Fibroblast of lung (primary cell): ENCODE measurements at regions not wholly inside any gene's neighbourhood (a gene's known extent, or its start where the extent isn't known, plus 50 kb on each side); places are given as distances from the start of the nearest gene placed in this dataset.

ENCODE experiments used
- DNase-seq, 2 donors: peaks; one replicate each; pipeline versions ENCODE4 v3.0.0 to v3.0.0-alpha.2; 2010; ENCODE audit warnings: low read depth in 2 of 2
- H2AFZ ChIP-seq: 2 replicates; pipeline ENCODE4 v1.5.1; 2012; ENCODE audit warnings: low read length, control low read depth, inconsistent platforms
- H3K27ac ChIP-seq: 2 replicates; pipeline ENCODE4 v1.5.1; 2011; ENCODE audit warnings: low read length, control low read depth; ENCODE audit not compliant: insufficient read depth
- H3K27me3 ChIP-seq: 2 replicates; pipeline ENCODE4 v1.5.1; 2011; ENCODE audit warnings: mild to moderate bottlenecking, low read length; ENCODE audit not compliant: control insufficient read depth, insufficient read depth
- H3K36me3 ChIP-seq: 2 replicates; pipeline ENCODE4 v1.5.1; 2011; ENCODE audit warnings: low read length; ENCODE audit not compliant: control insufficient read depth, insufficient read depth
- H3K4me1 ChIP-seq: 2 replicates; pipeline ENCODE4 v1.5.1; 2011; ENCODE audit warnings: low read length; ENCODE audit not compliant: control insufficient read depth, insufficient read depth; ENCODE audit errors: extremely low read depth
- H3K4me2 ChIP-seq: 2 replicates; pipeline ENCODE4 v1.5.1; 2011; ENCODE audit warnings: low read length, control low read depth; ENCODE audit not compliant: insufficient read depth; ENCODE audit errors: extremely low read depth
- H3K4me3 ChIP-seq, 4 experiments: fragments of 200-600 bp in 1 of 4; sonication (generic) in 1 of 4; replicated peaks in 1 of 4; 2 replicates each; pipeline ENCODE4 v1.5.1; 2011 to 2016; ENCODE audit warnings: low read length in 4 of 4, low read depth in 3 of 4, mild to moderate bottlenecking in 3 of 4, control low read depth in 2 of 4, inconsistent platforms in 1 of 4, mixed read lengths in 1 of 4; ENCODE audit not compliant: insufficient read depth in 1 of 4; ENCODE audit errors: control extremely low read depth in 1 of 4
- H3K79me2 ChIP-seq: 2 replicates; pipeline ENCODE4 v1.5.1; 2012; ENCODE audit warnings: mild to moderate bottlenecking, low read length, inconsistent platforms; ENCODE audit not compliant: control insufficient read depth, insufficient read depth
- H3K9ac ChIP-seq: 2 replicates; pipeline ENCODE4 v1.5.1; 2011; ENCODE audit warnings: mild to moderate bottlenecking, low read length, control low read depth; ENCODE audit not compliant: insufficient read depth
- H3K9me3 ChIP-seq: 2 replicates; pipeline ENCODE4 v1.5.1; 2012; ENCODE audit warnings: low read depth, low read length; ENCODE audit not compliant: control insufficient read depth, insufficient read depth
- H4K20me1 ChIP-seq: 2 replicates; pipeline ENCODE4 v1.5.1; 2011; ENCODE audit warnings: low read length; ENCODE audit not compliant: control insufficient read depth, insufficient read depth; ENCODE audit errors: extremely low read depth
- EZH2 ChIP-seq: IDR thresholded peaks from 2 replicates; pipeline ENCODE4 v1.5.1; 2012; ENCODE audit warnings: low read length, control low read depth, mild to moderate bottlenecking; ENCODE audit errors: missing control alignments
- TF ChIP-seq, protein P1 (sequence below), 2 donors: IDR thresholded peaks in 1 of 2; conservative IDR thresholded peaks in 1 of 2; 1 replicate in 1 of 2; 2 replicates in 1 of 2; pipeline ENCODE4 v1.5.1; 2011 to 2012; ENCODE audit warnings: low read length in 2 of 2, control low read depth in 1 of 2, inconsistent platforms in 1 of 2, low read depth in 1 of 2, mild to moderate bottlenecking in 1 of 2

DNA sequence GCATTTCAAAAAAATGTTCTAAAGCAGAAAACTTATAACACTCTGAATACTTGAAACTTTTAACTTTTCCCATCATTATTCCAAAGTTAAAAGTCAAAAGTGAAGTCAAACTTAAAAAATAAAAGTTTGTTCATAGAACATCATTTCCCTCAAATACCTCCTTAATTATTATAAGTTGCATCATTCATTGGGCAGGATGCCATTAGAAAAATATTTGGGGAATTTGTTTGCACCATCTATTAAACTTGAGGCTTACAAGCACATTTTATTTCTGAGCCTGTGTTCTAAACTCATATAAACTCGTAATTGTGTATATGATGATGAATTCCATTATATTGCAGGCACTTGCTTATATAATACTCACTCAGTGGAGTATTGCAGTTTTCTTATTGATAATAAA lies 588.0 kb upstream of the NRXN1 start:
- peak; percentile 7 to 18 for DNase-seq

DNA sequence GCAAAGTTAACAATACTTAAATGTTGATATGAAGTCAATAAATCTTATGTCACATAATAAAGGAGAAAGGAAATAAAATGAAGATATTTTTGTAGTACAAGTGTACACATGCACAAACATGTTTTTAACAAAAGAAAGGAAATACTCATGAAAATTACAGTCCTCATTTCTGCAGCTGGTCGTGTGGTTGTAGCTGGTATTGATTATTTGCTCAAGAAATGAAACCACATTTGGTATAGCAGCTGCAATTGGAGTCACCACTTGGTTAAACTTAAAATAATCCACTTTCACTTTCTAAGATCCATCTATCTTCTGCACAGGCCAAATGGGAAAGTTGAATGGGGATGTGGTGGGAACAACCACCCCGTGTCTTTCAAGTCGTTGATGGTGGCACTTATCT lies 580.5 kb upstream of the NRXN1 start:
- Histone ChIP-seq H2AFZ (no peak overlapping the region), H3K36me3 (no peaks in the 10 kb centered on the region), H4K20me1 (no peaks in the 10 kb centered on the region), H3K79me2 (no peaks in the 10 kb centered on the region), H3K9me3 (no peaks in the 10 kb centered on the region), H3K9ac (no peak overlapping the region), H3K4me2 (no peak overlapping the region), H3K27ac (no peak overlapping the region), H3K4me1 (no peaks in the 10 kb centered on the region), H3K4me3 (no peak overlapping the region), H3K27me3 (no peaks in the 10 kb centered on the region)
- no peak for DNase-seq
- no peak for TF ChIP-seq EZH2
- TF ChIP-seq, protein P1, sequence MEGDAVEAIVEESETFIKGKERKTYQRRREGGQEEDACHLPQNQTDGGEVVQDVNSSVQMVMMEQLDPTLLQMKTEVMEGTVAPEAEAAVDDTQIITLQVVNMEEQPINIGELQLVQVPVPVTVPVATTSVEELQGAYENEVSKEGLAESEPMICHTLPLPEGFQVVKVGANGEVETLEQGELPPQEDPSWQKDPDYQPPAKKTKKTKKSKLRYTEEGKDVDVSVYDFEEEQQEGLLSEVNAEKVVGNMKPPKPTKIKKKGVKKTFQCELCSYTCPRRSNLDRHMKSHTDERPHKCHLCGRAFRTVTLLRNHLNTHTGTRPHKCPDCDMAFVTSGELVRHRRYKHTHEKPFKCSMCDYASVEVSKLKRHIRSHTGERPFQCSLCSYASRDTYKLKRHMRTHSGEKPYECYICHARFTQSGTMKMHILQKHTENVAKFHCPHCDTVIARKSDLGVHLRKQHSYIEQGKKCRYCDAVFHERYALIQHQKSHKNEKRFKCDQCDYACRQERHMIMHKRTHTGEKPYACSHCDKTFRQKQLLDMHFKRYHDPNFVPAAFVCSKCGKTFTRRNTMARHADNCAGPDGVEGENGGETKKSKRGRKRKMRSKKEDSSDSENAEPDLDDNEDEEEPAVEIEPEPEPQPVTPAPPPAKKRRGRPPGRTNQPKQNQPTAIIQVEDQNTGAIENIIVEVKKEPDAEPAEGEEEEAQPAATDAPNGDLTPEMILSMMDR (conservative IDR thresholded peaks at IDR 0.05 in 1 of 2, IDR thresholded peaks at IDR 0.05 in 1 of 2; ENCODE audit: low read depth in 1 of 2, low read length in 2 of 2) = no peak

More for the DNA sequence above, 588.0 kb upstream of the NRXN1 start:
- H3K36me3 ChIP-seq = no peaks in the 10 kb centered on the region
- no peak overlapping the region for H3K9ac ChIP-seq
- no peaks in the 10 kb centered on the region for H4K20me1 ChIP-seq
- no peaks in the 10 kb centered on the region for H3K27me3 ChIP-seq
- no peaks in the 10 kb centered on the region for H3K4me1 ChIP-seq
- H3K27ac ChIP-seq = no peak overlapping the region
- H3K79me2 ChIP-seq = no peaks in the 10 kb centered on the region
- no peak for TF ChIP-seq EZH2
- TF ChIP-seq, protein P1 (conservative IDR thresholded peaks at IDR 0.05 in 1 of 2, IDR thresholded peaks at IDR 0.05 in 1 of 2; ENCODE audit: low read depth in 1 of 2, low read length in 2 of 2) = no peak
- H2AFZ ChIP-seq = no peak overlapping the region
- H3K4me2 ChIP-seq = no peak overlapping the region
- no peak overlapping the region for H3K4me3 ChIP-seq
- H3K9me3 ChIP-seq = no peaks in the 10 kb centered on the region

DNA sequence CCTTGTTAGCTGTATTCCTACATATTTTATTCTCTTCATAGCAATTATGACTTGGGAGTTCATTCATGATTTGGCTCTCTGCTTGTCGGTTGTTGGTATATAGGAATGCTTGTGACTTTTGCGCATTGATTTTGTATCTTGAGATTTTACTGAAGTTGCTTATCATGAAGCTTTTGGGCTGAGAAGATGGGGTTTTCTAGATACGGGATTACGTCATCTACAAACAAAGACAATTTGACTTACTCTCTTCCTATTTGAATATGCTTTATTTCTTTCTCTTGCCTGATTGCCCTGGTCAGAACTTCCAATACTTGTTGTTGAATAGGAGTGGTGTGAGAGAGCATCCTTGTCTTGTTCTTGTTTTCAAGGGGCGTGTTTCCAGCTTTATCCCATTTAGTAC lies 569.8 kb upstream of the NRXN1 start:
- H3K27me3 ChIP-seq = no peaks in the 10 kb centered on the region

More for the DNA sequence above, 569.8 kb upstream of the NRXN1 start:
- no peak overlapping the region for H2AFZ ChIP-seq
- H3K4me3 ChIP-seq = no peak overlapping the region
- no peaks in the 10 kb centered on the region for H3K4me1 ChIP-seq
- no peaks in the 10 kb centered on the region for H3K36me3 ChIP-seq
- no peak overlapping the region for H3K4me2 ChIP-seq
- no peak for DNase-seq
- no peaks in the 10 kb centered on the region for H3K79me2 ChIP-seq
- no peaks in the 10 kb centered on the region for H4K20me1 ChIP-seq
- no peak for TF ChIP-seq EZH2
- TF ChIP-seq, protein P1 (conservative IDR thresholded peaks at IDR 0.05 in 1 of 2, IDR thresholded peaks at IDR 0.05 in 1 of 2; ENCODE audit: low read depth in 1 of 2, low read length in 2 of 2) = no peak
- no peak overlapping the region for H3K27ac ChIP-seq
- no peak overlapping the region for H3K9ac ChIP-seq
- no peaks in the 10 kb centered on the region for H3K9me3 ChIP-seq
